ENCODE measurements at regions not wholly inside any gene's neighbourhood (a gene's known extent, or its start where the extent isn't known, plus 50 kb on each side); places are given as distances from the start of the nearest gene placed in this dataset.

DNA sequence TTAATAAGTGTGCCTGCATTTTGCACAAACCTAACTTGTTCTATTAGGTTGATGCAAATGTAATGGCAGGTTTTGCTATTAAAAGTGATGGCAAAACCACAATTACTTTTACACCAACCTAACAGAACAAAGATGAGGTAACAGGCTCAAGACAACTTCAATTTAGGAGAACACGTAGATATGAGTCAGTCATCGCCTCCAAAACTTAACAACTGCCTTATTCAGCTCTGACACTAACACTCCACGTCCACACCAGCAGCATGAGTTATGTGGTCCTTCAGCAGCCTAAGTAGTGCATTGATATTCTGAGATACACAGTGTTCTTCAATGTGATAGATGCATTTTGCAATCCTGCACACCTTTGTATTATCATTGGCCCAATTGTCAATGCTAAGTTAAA, 1175.1 kb upstream of the ACVR2A start:
- Mint-ChIP-seq H3K27ac (no peak overlapping the region), H3K36me3 (ENCODE audit: insufficient read depth in 1 of 3, low read depth in 3 of 3) (no peaks in the 10 kb centered on the region; a peak in 1 of 7 replicates), H3K4me3 (no peak overlapping the region), H3K27me3 (ENCODE audit: low read depth) (no peaks in the 10 kb centered on the region), H3K4me1 (peaks cover 27 to 29% of the 10 kb centered on the region in 2 experiments), H3K9me3 (no peaks in the 10 kb centered on the region)
- no peak overlapping the region for H3K56ac ChIP-seq (ENCODE audit: insufficient read length, low read depth, low read length)
- H3K4me1 ChIP-seq (ENCODE audit: insufficient read depth, low read length), result no peaks in the 10 kb centered on the region; the same call in 1 of the 2 replicates
- H3K18ac ChIP-seq (ENCODE audit: insufficient read length, low read depth, low read length), result no peak overlapping the region
- no peak overlapping the region for H2BK15ac ChIP-seq (ENCODE audit: low read depth, low read length)
- no peak overlapping the region for H4K5ac ChIP-seq (ENCODE audit: insufficient read length, low read depth, low read length)
- no peak overlapping the region for H2BK5ac ChIP-seq (ENCODE audit: insufficient read length, low read length)
- TF ChIP-seq, protein P1, sequence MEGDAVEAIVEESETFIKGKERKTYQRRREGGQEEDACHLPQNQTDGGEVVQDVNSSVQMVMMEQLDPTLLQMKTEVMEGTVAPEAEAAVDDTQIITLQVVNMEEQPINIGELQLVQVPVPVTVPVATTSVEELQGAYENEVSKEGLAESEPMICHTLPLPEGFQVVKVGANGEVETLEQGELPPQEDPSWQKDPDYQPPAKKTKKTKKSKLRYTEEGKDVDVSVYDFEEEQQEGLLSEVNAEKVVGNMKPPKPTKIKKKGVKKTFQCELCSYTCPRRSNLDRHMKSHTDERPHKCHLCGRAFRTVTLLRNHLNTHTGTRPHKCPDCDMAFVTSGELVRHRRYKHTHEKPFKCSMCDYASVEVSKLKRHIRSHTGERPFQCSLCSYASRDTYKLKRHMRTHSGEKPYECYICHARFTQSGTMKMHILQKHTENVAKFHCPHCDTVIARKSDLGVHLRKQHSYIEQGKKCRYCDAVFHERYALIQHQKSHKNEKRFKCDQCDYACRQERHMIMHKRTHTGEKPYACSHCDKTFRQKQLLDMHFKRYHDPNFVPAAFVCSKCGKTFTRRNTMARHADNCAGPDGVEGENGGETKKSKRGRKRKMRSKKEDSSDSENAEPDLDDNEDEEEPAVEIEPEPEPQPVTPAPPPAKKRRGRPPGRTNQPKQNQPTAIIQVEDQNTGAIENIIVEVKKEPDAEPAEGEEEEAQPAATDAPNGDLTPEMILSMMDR (conservative IDR thresholded peaks at IDR 0.05), result no peak
- no peak overlapping the region for H4K91ac ChIP-seq (ENCODE audit: insufficient read length, low read depth, low read length)
- no peak overlapping the region for H3K27ac ChIP-seq (ENCODE audit: insufficient read length, low read depth, low read length)
- no peak overlapping the region for H2BK120ac ChIP-seq (ENCODE audit: low read depth, low read length, poor library complexity, severe bottlenecking)
- H3K9me3 ChIP-seq (ENCODE audit: control insufficient read depth, low read depth, low read length), result no peaks in the 10 kb centered on the region
- WGBS (ENCODE audit: extremely low coverage, insufficient read length, low lambda C conversion rate), result no CpG with 5 or more reads among the region's 3 CpGs
- H3K27me3 ChIP-seq (ENCODE audit: insufficient read depth, low read length), result no peaks in the 10 kb centered on the region
- DNase-seq, result no peak
- H3K4ac ChIP-seq (ENCODE audit: low read depth, low read length), result no peak overlapping the region
- no peak overlapping the region for H2BK12ac ChIP-seq (ENCODE audit: insufficient read length, low read depth, low read length)
- H2BK20ac ChIP-seq (ENCODE audit: low read depth, low read length, poor library complexity, severe bottlenecking), result no peak overlapping the region
- no peaks in the 10 kb centered on the region for H3K79me2 ChIP-seq (ENCODE audit: insufficient read depth, low read length)
- H2AK5ac ChIP-seq (ENCODE audit: insufficient read length, low read length), result no peak overlapping the region
- no peak overlapping the region for H3K4me2 ChIP-seq (ENCODE audit: insufficient read depth, insufficient read length, low read length)
- H3T11ph ChIP-seq (ENCODE audit: low read length), result no peak overlapping the region
- no peaks in the 10 kb centered on the region for H4K20me1 ChIP-seq (ENCODE audit: control insufficient read depth, insufficient read depth, insufficient read length)
- peak overlapping the region; percentile 32 for H2AFZ ChIP-seq (ENCODE audit: low read length)
- no peak overlapping the region for H3K14ac ChIP-seq (ENCODE audit: insufficient read depth, low read length)
- H3K9ac ChIP-seq (ENCODE audit: extremely low read depth, insufficient read length, low read length), result no peak overlapping the region
- H3K23me2 ChIP-seq (ENCODE audit: insufficient read length, low read depth, low read length, poor library complexity, severe bottlenecking), result no peaks in the 10 kb centered on the region
- no peaks in the 10 kb centered on the region for H3K79me1 ChIP-seq (ENCODE audit: insufficient read depth, low read depth, low read length, poor library complexity, severe bottlenecking)
- no peak overlapping the region for H3K23ac ChIP-seq (ENCODE audit: insufficient read length, low read depth, low read length)
- H4K8ac ChIP-seq (replicated peaks; ENCODE audit: insufficient read length, low read depth, low read length), result no peak overlapping the region
